Vagina (tissue), 2 donors: ENCODE measurements at regions not wholly inside any gene's neighbourhood (a gene's known extent, or its start where the extent isn't known, plus 50 kb on each side); places are given as distances from the start of the nearest gene placed in this dataset.

ENCODE experiments used
- CTCF ChIP-seq, 3 experiments: fragments of 450-650 bp in 2 of 3; fragments of 200-600 bp in 1 of 3; sonication (generic) in 1 of 3; IDR thresholded peaks; one replicate each; pipeline ENCODE4 v1.5.1; 2017 to 2019; ENCODE audit warnings: antibody characterized with exemption in 3 of 3, mild to moderate bottlenecking in 2 of 3, moderate library complexity in 2 of 3
- POLR2A ChIP-seq, 2 donors: fragments of 450-650 bp; IDR thresholded peaks; one replicate each; pipeline ENCODE4 v1.6.1; 2017; ENCODE audit warnings: antibody characterized with exemption in 2 of 2, mild to moderate bottlenecking in 2 of 2, moderate library complexity in 2 of 2

- TF ChIP-seq CTCF (IDR thresholded peaks at IDR 0.05) (no peak), POLR2A (IDR thresholded peaks at IDR 0.05) (no peak)
Measured at GRCh38 chr15:77795446-77795845, 162.7 kb upstream of the LINGO1 start.
